ENCODE measurements at regions not wholly inside any gene's neighbourhood (a gene's known extent, or its start where the extent isn't known, plus 50 kb on each side); places are given as distances from the start of the nearest gene placed in this dataset.

DNA sequence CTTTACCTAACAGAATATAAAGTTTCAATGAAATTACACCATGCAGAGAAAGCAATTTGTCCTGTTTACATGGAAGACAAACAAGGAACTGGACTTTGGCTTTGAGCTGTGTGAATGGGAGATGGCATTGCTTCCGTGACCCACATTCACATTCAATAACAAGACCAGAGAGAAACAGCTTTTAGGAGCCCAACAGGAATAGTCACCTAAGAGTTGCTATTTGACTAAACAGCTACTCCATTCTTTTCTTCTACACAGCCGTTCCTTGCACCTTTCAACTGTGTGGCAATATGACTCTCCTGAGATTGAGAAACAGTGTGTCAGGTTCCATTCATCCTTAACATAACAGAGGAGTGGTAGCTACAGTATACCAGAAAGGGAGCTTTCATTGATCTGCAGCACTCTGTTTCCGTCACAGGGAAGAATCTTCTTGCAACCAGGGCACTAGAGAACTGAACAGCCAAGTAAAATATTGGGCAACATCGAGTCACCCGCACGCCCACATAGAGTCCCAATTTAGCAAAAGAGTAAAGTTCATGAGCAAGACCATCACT, 355.1 kb downstream of the HAO1 start:
- TF ChIP-seq, protein P1, sequence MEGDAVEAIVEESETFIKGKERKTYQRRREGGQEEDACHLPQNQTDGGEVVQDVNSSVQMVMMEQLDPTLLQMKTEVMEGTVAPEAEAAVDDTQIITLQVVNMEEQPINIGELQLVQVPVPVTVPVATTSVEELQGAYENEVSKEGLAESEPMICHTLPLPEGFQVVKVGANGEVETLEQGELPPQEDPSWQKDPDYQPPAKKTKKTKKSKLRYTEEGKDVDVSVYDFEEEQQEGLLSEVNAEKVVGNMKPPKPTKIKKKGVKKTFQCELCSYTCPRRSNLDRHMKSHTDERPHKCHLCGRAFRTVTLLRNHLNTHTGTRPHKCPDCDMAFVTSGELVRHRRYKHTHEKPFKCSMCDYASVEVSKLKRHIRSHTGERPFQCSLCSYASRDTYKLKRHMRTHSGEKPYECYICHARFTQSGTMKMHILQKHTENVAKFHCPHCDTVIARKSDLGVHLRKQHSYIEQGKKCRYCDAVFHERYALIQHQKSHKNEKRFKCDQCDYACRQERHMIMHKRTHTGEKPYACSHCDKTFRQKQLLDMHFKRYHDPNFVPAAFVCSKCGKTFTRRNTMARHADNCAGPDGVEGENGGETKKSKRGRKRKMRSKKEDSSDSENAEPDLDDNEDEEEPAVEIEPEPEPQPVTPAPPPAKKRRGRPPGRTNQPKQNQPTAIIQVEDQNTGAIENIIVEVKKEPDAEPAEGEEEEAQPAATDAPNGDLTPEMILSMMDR (conservative IDR thresholded peaks at IDR 0.05), result no peak
- no peak for TF ChIP-seq ZFX (IDR thresholded peaks at IDR 0.05)
